ENCODE measurements at regions not wholly inside any gene's neighbourhood (a gene's known extent, or its start where the extent isn't known, plus 50 kb on each side); places are given as distances from the start of the nearest gene placed in this dataset.
"Not testable (repeated sequence)": the region's sequence is repeated elsewhere in the genome, so short reads cannot be mapped to it uniquely, and the experiment has no call there.

DNA sequence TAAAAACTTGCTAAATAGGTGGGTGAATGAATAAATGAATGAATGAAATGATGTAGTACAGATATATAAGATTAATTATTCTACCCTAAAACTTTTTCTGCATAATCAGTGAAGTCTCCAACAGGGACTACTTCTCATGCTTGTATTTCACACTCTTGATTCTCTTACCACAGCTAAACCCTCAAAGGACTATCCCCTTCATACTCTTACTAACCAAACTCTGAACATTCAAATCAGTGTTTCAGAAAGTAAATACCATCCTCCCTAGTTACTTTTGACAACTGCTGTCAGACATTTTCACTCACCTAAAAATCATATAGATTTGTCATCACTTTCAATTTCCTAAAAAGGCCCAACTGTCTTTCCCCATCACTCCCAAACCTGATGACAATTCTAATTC is 234.3 kb upstream of the HHIP start:
- Histone ChIP-seq H3K27me3 (ENCODE audit: control insufficient read depth, insufficient read depth, low read length) (no peaks in the 10 kb centered on the region), H3K36me3 (ENCODE audit: control insufficient read depth, insufficient read depth, low read length) (no peaks in the 10 kb centered on the region), H3K4me3 (ENCODE audit: low read depth, low read length) (no peak overlapping the region)
- TF ChIP-seq, protein P1, sequence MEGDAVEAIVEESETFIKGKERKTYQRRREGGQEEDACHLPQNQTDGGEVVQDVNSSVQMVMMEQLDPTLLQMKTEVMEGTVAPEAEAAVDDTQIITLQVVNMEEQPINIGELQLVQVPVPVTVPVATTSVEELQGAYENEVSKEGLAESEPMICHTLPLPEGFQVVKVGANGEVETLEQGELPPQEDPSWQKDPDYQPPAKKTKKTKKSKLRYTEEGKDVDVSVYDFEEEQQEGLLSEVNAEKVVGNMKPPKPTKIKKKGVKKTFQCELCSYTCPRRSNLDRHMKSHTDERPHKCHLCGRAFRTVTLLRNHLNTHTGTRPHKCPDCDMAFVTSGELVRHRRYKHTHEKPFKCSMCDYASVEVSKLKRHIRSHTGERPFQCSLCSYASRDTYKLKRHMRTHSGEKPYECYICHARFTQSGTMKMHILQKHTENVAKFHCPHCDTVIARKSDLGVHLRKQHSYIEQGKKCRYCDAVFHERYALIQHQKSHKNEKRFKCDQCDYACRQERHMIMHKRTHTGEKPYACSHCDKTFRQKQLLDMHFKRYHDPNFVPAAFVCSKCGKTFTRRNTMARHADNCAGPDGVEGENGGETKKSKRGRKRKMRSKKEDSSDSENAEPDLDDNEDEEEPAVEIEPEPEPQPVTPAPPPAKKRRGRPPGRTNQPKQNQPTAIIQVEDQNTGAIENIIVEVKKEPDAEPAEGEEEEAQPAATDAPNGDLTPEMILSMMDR (IDR thresholded peaks at IDR 0.05; ENCODE audit: insufficient read depth, low read depth, low read length): no peak
- ChIA-PET POLR2A (no interaction called here), CTCF (no interaction called here)
- no peak for DNase-seq (ENCODE audit: low read depth)

DNA sequence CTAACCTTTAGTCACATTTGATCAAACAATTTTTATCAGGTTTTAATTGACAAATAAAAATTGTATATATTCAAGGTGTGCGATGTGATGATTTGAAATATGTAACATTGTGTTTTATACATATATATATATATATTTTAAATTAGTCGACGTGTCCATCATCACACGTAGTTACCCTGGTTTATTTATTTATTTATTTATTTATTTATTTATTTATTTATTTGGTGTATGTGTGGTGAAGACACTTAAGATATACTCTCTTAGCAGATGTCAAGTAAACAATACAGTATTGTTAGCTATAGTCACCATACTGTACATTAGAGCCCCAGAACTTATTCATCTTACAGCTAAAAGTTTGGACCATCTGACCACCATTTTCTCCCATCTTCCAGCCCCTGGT is 224.9 kb upstream of the HHIP start:
- no peaks in the 10 kb centered on the region for H3K27me3 ChIP-seq (ENCODE audit: control insufficient read depth, insufficient read depth, low read length)
- CTCF ChIA-PET: interaction anchor here (0.5 kb wide), 1 partner anchor 364 kb away, joined by 3 read pairs; no protein-coding TSS in a partner anchor
- H3K36me3 ChIP-seq (ENCODE audit: control insufficient read depth, insufficient read depth, low read length): no peaks in the 10 kb centered on the region
- no peak overlapping the region for H3K4me3 ChIP-seq (ENCODE audit: low read depth, low read length)
- POLR2A ChIA-PET: no interaction called here
- TF ChIP-seq, protein P1 (IDR thresholded peaks at IDR 0.05; ENCODE audit: insufficient read depth, low read depth, low read length): no peak
- DNase-seq (ENCODE audit: low read depth): no peak

DNA sequence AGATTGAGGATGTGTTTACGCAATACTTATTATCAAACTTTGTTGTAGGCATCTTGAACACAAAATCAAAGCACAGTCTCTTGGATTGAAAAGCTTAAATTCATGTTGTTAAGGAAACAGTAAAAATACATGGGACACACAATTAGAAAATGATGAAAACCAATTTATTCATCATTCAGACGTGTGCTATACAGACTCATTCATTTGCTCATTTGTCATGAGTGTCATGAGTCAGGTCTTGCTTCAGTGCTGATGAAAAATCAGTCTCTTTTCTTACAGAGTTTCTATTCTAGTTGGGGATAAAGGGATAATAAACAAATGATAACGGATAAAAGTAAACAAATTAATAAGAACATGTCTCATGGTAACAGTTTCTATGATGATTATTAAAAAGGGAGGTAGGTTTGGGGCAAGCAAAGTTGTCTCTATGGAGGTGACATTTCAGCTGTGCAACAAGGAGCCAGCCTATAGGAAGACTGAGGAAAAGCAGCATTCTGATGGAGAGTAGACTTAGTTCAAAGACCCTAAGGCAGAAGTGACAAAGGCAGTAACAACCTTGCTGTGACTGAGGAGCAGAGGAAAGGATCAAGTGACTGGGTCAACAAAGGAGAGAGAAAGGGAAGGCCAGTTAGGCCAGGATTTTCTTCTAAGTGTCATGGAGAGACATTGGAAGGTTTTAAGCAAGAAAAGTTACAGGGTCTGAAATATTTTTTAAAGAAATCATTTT is 224.0 kb upstream of the HHIP start:
- TF ChIP-seq, protein P1 (IDR thresholded peaks at IDR 0.05; ENCODE audit: insufficient read depth, low read depth, low read length): no peak
- H3K36me3 ChIP-seq (ENCODE audit: control insufficient read depth, insufficient read depth, low read length): no peaks in the 10 kb centered on the region
- POLR2A ChIA-PET: no interaction called here
- H3K4me3 ChIP-seq (ENCODE audit: low read depth, low read length): no peak overlapping the region
- CTCF ChIA-PET: interaction anchor here (0.5 kb wide), 1 partner anchor 363 kb away, joined by 3 read pairs; no protein-coding TSS in a partner anchor
- H3K27me3 ChIP-seq (ENCODE audit: control insufficient read depth, insufficient read depth, low read length): no peaks in the 10 kb centered on the region
- DNase-seq (ENCODE audit: low read depth): no peak

DNA sequence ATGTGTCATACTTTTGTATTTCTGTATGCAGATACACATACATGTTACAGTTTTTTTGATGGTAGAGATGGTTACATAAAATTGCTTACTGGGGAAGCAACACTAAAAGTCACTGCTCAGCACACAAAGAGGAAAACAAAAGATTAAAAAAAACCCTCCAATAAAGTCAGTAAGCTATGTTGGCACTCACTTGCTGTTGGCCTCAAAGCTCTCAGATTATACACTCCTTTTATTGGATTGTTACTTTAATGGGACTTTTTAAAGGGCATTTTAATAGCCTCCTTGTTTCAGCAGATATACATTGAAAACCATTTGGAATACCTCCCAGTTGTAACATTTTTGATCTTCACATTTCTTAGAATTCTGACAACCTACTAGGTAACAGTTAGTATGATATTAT is 222.0 kb upstream of the HHIP start:
- Histone ChIP-seq H3K27me3 (ENCODE audit: control insufficient read depth, insufficient read depth, low read length) (no peaks in the 10 kb centered on the region), H3K4me3 (ENCODE audit: low read depth, low read length) (no peak overlapping the region), H3K36me3 (ENCODE audit: control insufficient read depth, insufficient read depth, low read length) (no peaks in the 10 kb centered on the region)
- POLR2A ChIA-PET: no interaction called here
- CTCF ChIA-PET: interaction anchor here (0.6 kb wide), 1 partner anchor 9 kb away, joined by 3 read pairs; no protein-coding TSS in a partner anchor
- TF ChIP-seq, protein P1 (IDR thresholded peaks at IDR 0.05; ENCODE audit: insufficient read depth, low read depth, low read length): no peak
- DNase-seq (ENCODE audit: low read depth): no peak

DNA sequence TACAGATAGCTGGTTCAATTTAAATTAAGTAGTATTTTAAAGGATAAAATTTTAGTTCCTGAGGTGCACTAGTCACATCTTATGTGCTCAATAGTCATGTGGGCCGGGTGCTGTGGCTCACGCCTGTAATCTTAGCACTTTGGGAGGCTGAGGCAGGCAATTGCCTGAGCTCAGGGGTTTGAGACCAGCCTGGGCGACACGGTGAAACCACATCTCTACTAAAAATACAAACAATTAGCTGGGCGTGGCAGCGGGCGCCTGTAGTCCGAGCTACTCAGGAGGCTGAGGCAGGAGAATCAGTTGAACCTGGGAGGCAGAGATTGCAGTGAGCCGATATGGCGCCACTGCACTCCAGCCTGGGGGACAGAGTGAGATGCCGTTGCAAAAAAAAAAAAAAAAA is 219.9 kb upstream of the HHIP start:
- H3K27me3 ChIP-seq (ENCODE audit: control insufficient read depth, insufficient read depth, low read length); POLR2A ChIA-PET; H3K36me3 ChIP-seq (ENCODE audit: control insufficient read depth, insufficient read depth, low read length); DNase-seq (ENCODE audit: low read depth); H3K4me3 ChIP-seq (ENCODE audit: low read depth, low read length); CTCF ChIA-PET: not testable (repeated sequence)

DNA sequence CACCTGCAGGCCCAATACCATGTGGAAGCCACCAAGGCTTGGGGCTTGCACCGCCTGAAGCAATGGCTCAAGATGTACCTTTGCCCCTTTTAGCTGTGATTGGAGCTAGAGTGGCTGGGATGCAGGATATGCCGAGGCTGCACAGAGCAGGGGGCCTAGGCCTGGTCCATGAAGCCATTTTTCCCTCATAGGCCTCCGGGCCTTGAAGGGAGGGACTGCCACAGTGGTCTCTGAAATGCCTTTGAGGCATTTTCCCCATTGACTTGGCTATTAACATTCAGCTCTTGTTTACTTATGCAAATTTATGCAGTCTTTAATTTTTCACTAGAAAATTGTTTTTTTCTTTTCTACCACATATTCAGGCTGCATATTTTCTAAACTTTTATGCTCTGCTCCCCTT is 203.2 kb upstream of the HHIP start:
- no peak for DNase-seq (ENCODE audit: low read depth)
- H3K36me3 ChIP-seq (ENCODE audit: control insufficient read depth, insufficient read depth, low read length): no peaks in the 10 kb centered on the region

More for the DNA sequence above, 203.2 kb upstream of the HHIP start:
- TF ChIP-seq, protein P1 (IDR thresholded peaks at IDR 0.05; ENCODE audit: insufficient read depth, low read depth, low read length): no peak
- ChIA-PET POLR2A (no interaction called here), CTCF (no interaction called here)
- Histone ChIP-seq H3K4me3 (ENCODE audit: low read depth, low read length) (no peak overlapping the region), H3K27me3 (ENCODE audit: control insufficient read depth, insufficient read depth, low read length) (no peaks in the 10 kb centered on the region)
